ENCODE measurements at regions not wholly inside any gene's neighbourhood (a gene's known extent, or its start where the extent isn't known, plus 50 kb on each side); places are given as distances from the start of the nearest gene placed in this dataset.

GRCh38 chr20:11140359-11140758 lies 466.6 kb upstream of the JAG1 start:
- ChIA-PET CTCF (no interaction called here), POLR2A (no interaction called here)
- DNase-seq (no peak), ATAC-seq (ENCODE audit: poor library complexity) (no peak)
- Mint-ChIP-seq H3K9me3 (peaks cover 13% of the 10 kb centered on the region), H3K4me1 (ENCODE audit: low read depth) (no peaks in the 10 kb centered on the region), H3K36me3 (ENCODE audit: low read depth) (no peaks in the 10 kb centered on the region), H3K4me3 (no peak overlapping the region), H3K27ac (no peak overlapping the region), H3K27me3 (no peaks in the 10 kb centered on the region)
- no peaks in the 10 kb centered on the region for H3K36me3 ChIP-seq (ENCODE audit: insufficient read depth, low read length)
- no peak overlapping the region for H3K4me3 ChIP-seq (ENCODE audit: low read length)
- H3K4me1 ChIP-seq (ENCODE audit: insufficient read depth, low read length): no peaks in the 10 kb centered on the region
- TF ChIP-seq CTCF (IDR thresholded peaks at IDR 0.05): no peak
- no peak overlapping the region for H3K27ac ChIP-seq (ENCODE audit: low read depth in 1 of 2, low read length in 2 of 2)
- H3K27me3 ChIP-seq (ENCODE audit: control insufficient read depth in 1 of 2, insufficient read depth in 2 of 2, low read length in 2 of 2): no peaks in the 10 kb centered on the region
- intact Hi-C loops (cut with DNase I, micrococcal nuclease): no loop called here
- H3K9me3 ChIP-seq (ENCODE audit: control insufficient read depth in 1 of 2, insufficient read depth in 1 of 2, low read length in 2 of 2): peaks cover 0 to 3% of the 10 kb centered on the region in 2 experiments

- H3K4me1 Mint-ChIP-seq (ENCODE audit: low read depth): no peaks in the 10 kb centered on the region
- no peak for DNase-seq
- TF ChIP-seq CTCF (IDR thresholded peaks at IDR 0.05): no peak
- H3K27ac ChIP-seq (ENCODE audit: low read depth in 1 of 2, low read length in 2 of 2): no peak overlapping the region
- ChIA-PET POLR2A (interaction anchor here (0.7 kb wide), 1 partner anchor 17 kb away, joined by 3 read pairs; no protein-coding TSS in a partner anchor), CTCF (no interaction called here)
- H3K36me3 ChIP-seq (ENCODE audit: insufficient read depth, low read length): no peaks in the 10 kb centered on the region
- no peak overlapping the region for H3K27ac Mint-ChIP-seq
- H3K27me3 Mint-ChIP-seq: no peaks in the 10 kb centered on the region
- no peaks in the 10 kb centered on the region for H3K4me1 ChIP-seq (ENCODE audit: insufficient read depth, low read length)
- no peaks in the 10 kb centered on the region for H3K36me3 Mint-ChIP-seq (ENCODE audit: low read depth)
- H3K27me3 ChIP-seq (ENCODE audit: control insufficient read depth in 1 of 2, insufficient read depth in 2 of 2, low read length in 2 of 2): no peaks in the 10 kb centered on the region
- H3K9me3 Mint-ChIP-seq: peaks cover 12% of the 10 kb centered on the region
- H3K4me3 ChIP-seq (ENCODE audit: low read length): no peak overlapping the region
- intact Hi-C loops (cut with DNase I, micrococcal nuclease): no loop called here
- H3K9me3 ChIP-seq (ENCODE audit: control insufficient read depth in 1 of 2, insufficient read depth in 1 of 2, low read length in 2 of 2): peaks cover 0 to 3% of the 10 kb centered on the region in 2 experiments
- no peak overlapping the region for H3K4me3 Mint-ChIP-seq
- ATAC-seq (ENCODE audit: poor library complexity): no peak
Observed at GRCh38 chr20:11143481-11143880, 469.7 kb upstream of the JAG1 start.

DNA sequence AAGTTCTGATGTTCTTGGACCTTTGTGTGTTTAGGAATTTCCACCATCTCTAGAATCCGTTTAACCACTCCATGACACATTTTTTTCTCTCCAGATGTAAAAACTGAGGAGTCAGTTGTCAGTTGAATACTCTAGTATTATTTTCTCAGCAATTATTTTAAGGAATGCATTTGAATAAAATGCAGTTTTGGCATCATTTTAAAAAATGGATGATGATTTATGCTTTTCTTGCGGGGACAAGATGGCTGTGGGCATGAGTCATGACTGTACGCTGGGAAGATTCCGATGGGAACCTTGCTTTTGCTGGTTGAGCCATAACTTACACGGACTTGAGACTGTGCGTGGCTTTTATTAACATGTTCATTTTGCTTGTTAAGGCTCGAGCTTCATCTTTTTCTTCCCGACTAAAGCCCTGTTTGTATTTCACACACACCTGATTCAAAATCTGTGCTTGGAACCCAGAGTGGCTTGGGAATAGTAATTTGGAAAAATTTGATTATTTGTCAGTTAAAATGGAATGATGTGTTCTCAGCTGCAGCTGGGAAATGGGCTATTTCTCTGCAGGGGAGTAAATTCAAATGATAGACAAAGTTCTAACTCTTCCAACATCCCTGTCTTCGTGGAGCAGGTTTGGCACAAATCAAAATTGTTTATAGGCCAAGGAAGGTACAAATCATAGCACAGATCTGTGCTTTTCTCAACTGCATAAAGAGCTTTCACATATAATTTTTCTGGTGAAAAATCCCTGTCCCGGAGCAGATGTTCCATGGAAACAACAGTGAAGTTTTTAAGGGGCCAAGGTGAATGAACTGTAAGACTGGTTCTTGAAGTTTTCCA lies 470.5 kb upstream of the JAG1 start:
- intact Hi-C loops (cut with DNase I, micrococcal nuclease): no loop called here
- Histone ChIP-seq H3K4me3 (ENCODE audit: low read length) (no peak overlapping the region), H3K36me3 (ENCODE audit: insufficient read depth, low read length) (no peaks in the 10 kb centered on the region), H3K27ac (ENCODE audit: low read depth in 1 of 2, low read length in 2 of 2) (no peak overlapping the region), H3K9me3 (ENCODE audit: control insufficient read depth in 1 of 2, insufficient read depth in 1 of 2, low read length in 2 of 2) (no peaks in the 10 kb centered on the region), H3K4me1 (ENCODE audit: insufficient read depth, low read length) (no peaks in the 10 kb centered on the region), H3K27me3 (ENCODE audit: control insufficient read depth in 1 of 2, insufficient read depth in 2 of 2, low read length in 2 of 2) (no peaks in the 10 kb centered on the region)
- Mint-ChIP-seq H3K27me3 (no peaks in the 10 kb centered on the region), H3K36me3 (ENCODE audit: low read depth) (no peaks in the 10 kb centered on the region), H3K27ac (no peak overlapping the region), H3K4me1 (ENCODE audit: low read depth) (no peaks in the 10 kb centered on the region), H3K9me3 (peaks cover 12% of the 10 kb centered on the region), H3K4me3 (no peak overlapping the region)
- TF ChIP-seq CTCF (IDR thresholded peaks at IDR 0.05): no peak
- DNase-seq: no peak
- ChIA-PET CTCF (no interaction called here), POLR2A (no interaction called here)
- no peak for ATAC-seq (ENCODE audit: poor library complexity)

All from CD4-positive, alpha-beta T cell (primary cell).